CD14-positive monocyte (primary cell): ENCODE measurements at regions not wholly inside any gene's neighbourhood (a gene's known extent, or its start where the extent isn't known, plus 50 kb on each side); places are given as distances from the start of the nearest gene placed in this dataset.

Source experiments
- DNase-seq, 3 donors: peaks; one replicate each; pipeline ENCODE4 v3.0.0-alpha.2; 2011 to 2022
- H2AFZ ChIP-seq: 2 replicates; pipeline ENCODE4 v1.6.0; 2012; ENCODE audit warnings: mild to moderate bottlenecking, low read depth, low read length, inconsistent platforms; ENCODE audit not compliant: insufficient read depth, poor library complexity, severe bottlenecking
- H3K27ac ChIP-seq, 2 donors: 1 replicate in 1 of 2; 2 replicates in 1 of 2; pipeline ENCODE4 v1.5.1; 2012 to 2013; ENCODE audit warnings: low read length in 2 of 2, control low read depth in 1 of 2, inconsistent platforms in 1 of 2, low read depth in 1 of 2, mild to moderate bottlenecking in 1 of 2
- H3K27me3 ChIP-seq, 2 donors: one replicate each; pipeline versions ENCODE4 v1.6.0 to v1.6.1; 2011 to 2013; ENCODE audit warnings: low read length in 2 of 2; ENCODE audit not compliant: control insufficient read depth in 2 of 2, insufficient read depth in 2 of 2
- H3K36me3 ChIP-seq, 2 donors: replicated peaks in 1 of 2; 1 replicate in 1 of 2; 2 replicates in 1 of 2; pipeline versions ENCODE4 v1.5.1 to v1.6.1; 2012 to 2013; ENCODE audit warnings: low read length in 2 of 2, control low read depth in 1 of 2, inconsistent platforms in 1 of 2, mild to moderate bottlenecking in 1 of 2; ENCODE audit not compliant: insufficient read depth in 2 of 2, control insufficient read depth in 1 of 2
- H3K4me1 ChIP-seq, 2 donors: 1 replicate in 1 of 2; 2 replicates in 1 of 2; pipeline versions ENCODE4 v1.5.1 to v1.6.1; 2012 to 2013; ENCODE audit warnings: low read length in 2 of 2, control low read depth in 1 of 2, inconsistent platforms in 1 of 2, mild to moderate bottlenecking in 1 of 2, moderate library complexity in 1 of 2; ENCODE audit not compliant: insufficient read depth in 2 of 2, control insufficient read depth in 1 of 2
- H3K4me2 ChIP-seq: replicated peaks from 2 replicates; pipeline ENCODE3; 2012; ENCODE audit warnings: low read length, moderate library complexity, mild to moderate bottlenecking; ENCODE audit not compliant: poor library complexity, severe bottlenecking; ENCODE audit errors: extremely low read depth
- H3K4me3 ChIP-seq, 3 experiments: fragments of 200-600 bp in 1 of 3; sonication (generic) in 1 of 3; replicated peaks in 1 of 3; 1 replicate in 2 of 3; 2 replicates in 1 of 3; pipeline ENCODE4 v1.5.1; 2011 to 2013; ENCODE audit warnings: low read length in 3 of 3, mild to moderate bottlenecking in 3 of 3, control low read depth in 2 of 3, low read depth in 2 of 3, inconsistent platforms in 1 of 3, moderate library complexity in 1 of 3
- H3K79me2 ChIP-seq: 2 replicates; pipeline ENCODE4 v1.6.0; 2012; ENCODE audit warnings: mild to moderate bottlenecking, control low read depth, inconsistent platforms, low read length, moderate library complexity; ENCODE audit not compliant: insufficient read depth
- H3K9ac ChIP-seq: 2 replicates; pipeline ENCODE4 v1.6.0; 2017; ENCODE audit warnings: low read length, mild to moderate bottlenecking; ENCODE audit not compliant: insufficient read depth, poor library complexity, severe bottlenecking
- H3K9me3 ChIP-seq, 2 donors: replicated peaks in 1 of 2; 1 replicate in 1 of 2; 2 replicates in 1 of 2; pipeline versions ENCODE4 v1.5.1 to v1.6.1; 2012 to 2013; ENCODE audit warnings: low read length in 2 of 2, control low read depth in 1 of 2; ENCODE audit not compliant: control insufficient read depth in 1 of 2, insufficient read depth in 1 of 2
- H4K20me1 ChIP-seq: 2 replicates; pipeline ENCODE4 v1.6.0; 2012; ENCODE audit warnings: mild to moderate bottlenecking, low read length, control low read depth, moderate library complexity; ENCODE audit not compliant: insufficient read depth
- H3K27ac Mint-ChIP-seq, 7 donors: one replicate each; pipeline ENCODE4 v1.8.0; 2020; ENCODE audit warnings: mild to moderate bottlenecking in 7 of 7, mixed read lengths in 7 of 7, moderate library complexity in 6 of 7, inconsistent platforms in 2 of 7
- H3K27me3 Mint-ChIP-seq, 3 donors: one replicate each; pipeline ENCODE4 v1.8.0; 2021 to 2022; ENCODE audit warnings: low read depth in 3 of 3, mild to moderate bottlenecking in 3 of 3, mixed read lengths in 3 of 3, moderate library complexity in 3 of 3, inconsistent platforms in 1 of 3
- H3K36me3 Mint-ChIP-seq, 2 donors: one replicate each; pipeline ENCODE4 v1.8.0; 2020; ENCODE audit warnings: mixed read lengths in 2 of 2, inconsistent platforms in 1 of 2, mild to moderate bottlenecking in 1 of 2
- H3K4me1 Mint-ChIP-seq: one replicate; pipeline ENCODE4 v1.8.0; 2020; ENCODE audit warnings: mild to moderate bottlenecking, mixed read lengths
- H3K4me3 Mint-ChIP-seq, 2 donors: one replicate each; pipeline ENCODE4 v1.8.0; 2020; ENCODE audit warnings: mild to moderate bottlenecking in 2 of 2, mixed read lengths in 2 of 2, moderate library complexity in 1 of 2
- H3K9me3 Mint-ChIP-seq, 7 donors: one replicate each; pipeline ENCODE4 v1.8.0; 2020 to 2022; ENCODE audit warnings: mixed read lengths in 7 of 7, mild to moderate bottlenecking in 6 of 7, moderate library complexity in 6 of 7, inconsistent platforms in 2 of 7
- WGBS: methylation state at CpG from one replicate; pipeline ENCODE4 v1.1.5; 2013; ENCODE audit warnings: missing lambda C conversion rate; ENCODE audit not compliant: insufficient coverage; 5-methylcytosine and 5-hydroxymethylcytosine counted together
- intact Hi-C, 2 donors: fragments of 100-400 bp; cut with micrococcal nuclease; formaldehyde crosslinking; loops; one replicate each; pipeline versions ENCODE4 v1.15.0 to v1.15.1; 2023
- TF ChIP-seq, protein P1 (sequence below): fragments of 200-600 bp; IDR thresholded peaks from one replicate; pipeline ENCODE4 v1.8.0; 2022; ENCODE audit warnings: antibody characterized with exemption, mild to moderate bottlenecking

DNA sequence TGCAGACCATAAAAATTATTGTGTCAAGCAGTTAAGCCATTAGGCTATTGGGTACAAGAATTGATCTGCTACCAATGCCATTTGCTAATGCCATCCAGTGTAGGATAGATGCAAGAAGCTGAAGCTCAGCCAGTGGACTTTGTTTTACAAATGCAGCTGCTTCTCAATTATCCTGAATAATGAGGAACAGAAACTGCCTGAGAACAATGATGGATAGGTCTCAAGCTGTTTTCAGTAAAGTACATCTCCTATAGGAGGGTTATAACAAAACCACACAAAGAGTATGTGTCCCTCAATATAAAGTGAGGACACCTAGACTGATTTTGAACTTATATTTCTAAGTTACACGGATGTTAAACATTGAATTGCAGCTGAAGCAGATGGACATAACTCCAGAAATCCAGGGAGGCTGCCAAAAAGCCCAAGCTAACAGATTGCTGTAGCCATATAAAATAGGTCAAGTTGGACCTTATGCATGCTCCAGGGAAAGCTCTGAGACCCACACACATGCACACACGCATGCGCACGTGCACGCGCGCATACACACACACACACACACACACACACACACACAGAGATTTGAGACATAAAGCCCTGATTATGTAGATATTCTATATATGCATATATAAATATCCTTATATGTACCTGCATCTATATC, 482.7 kb upstream of the CD180 start:
- DNase-seq: no peak
- Mint-ChIP-seq H3K4me3 (no peak overlapping the region), H3K4me1 (no peaks in the 10 kb centered on the region), H3K27me3 (peaks cover 0 to 2% (median 0%) of the 10 kb centered on the region in 3 donors), H3K9me3 (peaks cover 0 to 3% (median 0%) of the 10 kb centered on the region in 7 donors), H3K27ac (no peak overlapping the region), H3K36me3 (no peaks in the 10 kb centered on the region)
- Histone ChIP-seq H2AFZ (no peak overlapping the region), H4K20me1 (no peaks in the 10 kb centered on the region), H3K36me3 (no peaks in the 10 kb centered on the region), H3K9me3 (no peaks in the 10 kb centered on the region), H3K4me2 (no peak overlapping the region), H3K4me1 (no peaks in the 10 kb centered on the region), H3K9ac (no peak overlapping the region), H3K4me3 (no peak overlapping the region), H3K27me3 (no peaks in the 10 kb centered on the region), H3K79me2 (no peaks in the 10 kb centered on the region), H3K27ac (no peak overlapping the region)
- intact Hi-C loops: no loop called here
- TF ChIP-seq, protein P1, sequence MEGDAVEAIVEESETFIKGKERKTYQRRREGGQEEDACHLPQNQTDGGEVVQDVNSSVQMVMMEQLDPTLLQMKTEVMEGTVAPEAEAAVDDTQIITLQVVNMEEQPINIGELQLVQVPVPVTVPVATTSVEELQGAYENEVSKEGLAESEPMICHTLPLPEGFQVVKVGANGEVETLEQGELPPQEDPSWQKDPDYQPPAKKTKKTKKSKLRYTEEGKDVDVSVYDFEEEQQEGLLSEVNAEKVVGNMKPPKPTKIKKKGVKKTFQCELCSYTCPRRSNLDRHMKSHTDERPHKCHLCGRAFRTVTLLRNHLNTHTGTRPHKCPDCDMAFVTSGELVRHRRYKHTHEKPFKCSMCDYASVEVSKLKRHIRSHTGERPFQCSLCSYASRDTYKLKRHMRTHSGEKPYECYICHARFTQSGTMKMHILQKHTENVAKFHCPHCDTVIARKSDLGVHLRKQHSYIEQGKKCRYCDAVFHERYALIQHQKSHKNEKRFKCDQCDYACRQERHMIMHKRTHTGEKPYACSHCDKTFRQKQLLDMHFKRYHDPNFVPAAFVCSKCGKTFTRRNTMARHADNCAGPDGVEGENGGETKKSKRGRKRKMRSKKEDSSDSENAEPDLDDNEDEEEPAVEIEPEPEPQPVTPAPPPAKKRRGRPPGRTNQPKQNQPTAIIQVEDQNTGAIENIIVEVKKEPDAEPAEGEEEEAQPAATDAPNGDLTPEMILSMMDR: no peak
- WGBS: 100% methylated on average over 1 of the region's 7 CpGs

DNA sequence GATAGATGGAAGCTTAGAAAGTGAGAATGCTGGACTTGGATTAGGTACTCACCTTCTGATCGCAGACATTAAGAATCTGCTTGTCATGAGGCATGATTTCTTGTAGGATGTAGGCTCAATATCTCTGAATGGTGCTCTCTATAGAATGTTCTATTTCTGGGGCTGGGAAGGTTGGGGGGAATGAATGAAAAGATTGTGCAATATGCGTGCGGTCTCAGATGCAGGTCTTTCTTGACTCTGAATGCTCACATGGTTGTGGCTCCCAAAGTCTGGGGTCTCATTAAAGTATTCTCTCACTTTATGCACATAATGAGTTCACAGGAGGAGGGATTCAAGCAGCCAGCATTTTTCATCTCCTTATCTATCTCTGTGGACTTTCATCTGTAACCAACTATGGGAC, 482.0 kb upstream of the CD180 start:
- TF ChIP-seq, protein P1: no peak
- Histone ChIP-seq H3K36me3 (no peaks in the 10 kb centered on the region), H3K9me3 (no peaks in the 10 kb centered on the region), H3K79me2 (no peaks in the 10 kb centered on the region), H3K27ac (no peak overlapping the region), H3K4me1 (no peaks in the 10 kb centered on the region), H3K27me3 (no peaks in the 10 kb centered on the region), H3K9ac (no peak overlapping the region), H2AFZ (no peak overlapping the region), H3K4me3 (no peak overlapping the region), H4K20me1 (no peaks in the 10 kb centered on the region), H3K4me2 (no peak overlapping the region)
- intact Hi-C loops: no loop called here
- Mint-ChIP-seq H3K4me1 (no peaks in the 10 kb centered on the region), H3K27ac (no peak overlapping the region), H3K4me3 (no peak overlapping the region), H3K9me3 (peaks cover 0 to 3% (median 0%) of the 10 kb centered on the region in 7 donors), H3K27me3 (peaks cover 0 to 2% (median 0%) of the 10 kb centered on the region in 3 donors), H3K36me3 (no peaks in the 10 kb centered on the region)
- 100% methylated on average over 1 of the region's 3 CpGs for WGBS
- no peak for DNase-seq
